ENCODE measurements at regions not wholly inside any gene's neighbourhood (a gene's known extent, or its start where the extent isn't known, plus 50 kb on each side); places are given as distances from the start of the nearest gene placed in this dataset.

DNA sequence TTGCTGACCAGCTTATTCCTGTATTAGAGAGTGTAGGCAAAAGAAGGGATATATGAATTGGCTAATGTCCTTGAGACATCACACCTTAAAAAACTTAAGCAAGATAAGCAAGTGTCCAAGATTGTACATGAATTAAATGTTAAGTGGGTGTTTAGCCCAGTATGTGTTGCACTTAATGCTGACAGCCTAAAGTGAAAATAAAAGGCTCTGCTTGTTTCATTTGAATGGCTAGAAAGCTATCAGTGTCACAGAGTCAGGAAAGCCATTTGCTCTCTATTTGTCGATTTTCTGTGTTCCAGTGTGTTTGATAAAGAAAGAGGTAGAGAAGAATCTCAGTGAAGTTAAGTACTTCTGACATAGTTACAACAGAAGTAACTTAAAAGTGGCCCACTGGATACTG lies 744.9 kb downstream of the ANKRD7 start:
- H3K4me1 Mint-ChIP-seq (ENCODE audit: insufficient read depth, unreplicated experiment) = no peaks in the 10 kb centered on the region
- peaks cover 73% of the 10 kb centered on the region for H3K27me3 Mint-ChIP-seq (ENCODE audit: insufficient read depth, unreplicated experiment)
- no peaks in the 10 kb centered on the region for H3K36me3 Mint-ChIP-seq (ENCODE audit: insufficient read depth, unreplicated experiment)
- no peak overlapping the region for H3K4me3 Mint-ChIP-seq (ENCODE audit: unreplicated experiment)
- no TSS peak for BruUV-seq (replicated peaks)
- ChIA-PET CTCF (interaction anchor here (0.7 kb wide), 1 partner anchor 13 kb away, joined by 3 read pairs; no protein-coding TSS in a partner anchor), POLR2A (no interaction called here)
- H3K27ac Mint-ChIP-seq (ENCODE audit: low read depth, unreplicated experiment) = no peak overlapping the region
- TF ChIP-seq, protein P1, sequence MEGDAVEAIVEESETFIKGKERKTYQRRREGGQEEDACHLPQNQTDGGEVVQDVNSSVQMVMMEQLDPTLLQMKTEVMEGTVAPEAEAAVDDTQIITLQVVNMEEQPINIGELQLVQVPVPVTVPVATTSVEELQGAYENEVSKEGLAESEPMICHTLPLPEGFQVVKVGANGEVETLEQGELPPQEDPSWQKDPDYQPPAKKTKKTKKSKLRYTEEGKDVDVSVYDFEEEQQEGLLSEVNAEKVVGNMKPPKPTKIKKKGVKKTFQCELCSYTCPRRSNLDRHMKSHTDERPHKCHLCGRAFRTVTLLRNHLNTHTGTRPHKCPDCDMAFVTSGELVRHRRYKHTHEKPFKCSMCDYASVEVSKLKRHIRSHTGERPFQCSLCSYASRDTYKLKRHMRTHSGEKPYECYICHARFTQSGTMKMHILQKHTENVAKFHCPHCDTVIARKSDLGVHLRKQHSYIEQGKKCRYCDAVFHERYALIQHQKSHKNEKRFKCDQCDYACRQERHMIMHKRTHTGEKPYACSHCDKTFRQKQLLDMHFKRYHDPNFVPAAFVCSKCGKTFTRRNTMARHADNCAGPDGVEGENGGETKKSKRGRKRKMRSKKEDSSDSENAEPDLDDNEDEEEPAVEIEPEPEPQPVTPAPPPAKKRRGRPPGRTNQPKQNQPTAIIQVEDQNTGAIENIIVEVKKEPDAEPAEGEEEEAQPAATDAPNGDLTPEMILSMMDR (IDR thresholded peaks at IDR 0.05; ENCODE audit: unreplicated experiment) = no peak
- intact Hi-C loops (cut with micrococcal nuclease) = no loop called here
- H3K9me3 Mint-ChIP-seq (ENCODE audit: unreplicated experiment) = no peaks in the 10 kb centered on the region
- no peak for DNase-seq (ENCODE audit: unreplicated experiment)

DNA sequence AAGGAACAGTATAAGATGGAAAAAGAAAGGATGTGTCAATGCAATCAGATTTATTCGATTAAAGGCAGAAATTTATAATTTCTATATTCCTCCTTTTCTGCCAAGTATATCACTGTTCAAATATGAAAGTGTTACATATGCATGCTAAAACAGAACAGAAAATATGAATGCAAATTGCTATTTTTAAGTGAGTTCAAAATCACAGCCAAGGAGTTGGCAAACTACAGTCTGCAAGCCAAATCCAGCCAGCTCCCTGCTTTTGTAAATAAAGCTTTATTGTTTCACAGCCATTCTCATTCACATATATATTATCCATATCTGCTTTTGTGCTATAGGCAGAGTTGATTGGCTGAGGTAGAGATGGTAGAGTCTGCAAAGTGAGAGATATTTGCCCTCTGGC lies 747.2 kb downstream of the ANKRD7 start:
- intact Hi-C loops (cut with micrococcal nuclease) = no loop called here
- ChIA-PET CTCF (no interaction called here), POLR2A (no interaction called here)
- Mint-ChIP-seq H3K9me3 (ENCODE audit: unreplicated experiment) (no peaks in the 10 kb centered on the region), H3K27ac (ENCODE audit: low read depth, unreplicated experiment) (no peak overlapping the region), H3K4me1 (ENCODE audit: insufficient read depth, unreplicated experiment) (no peaks in the 10 kb centered on the region), H3K36me3 (ENCODE audit: insufficient read depth, unreplicated experiment) (no peaks in the 10 kb centered on the region), H3K4me3 (ENCODE audit: unreplicated experiment) (no peak overlapping the region), H3K27me3 (ENCODE audit: insufficient read depth, unreplicated experiment) (peaks cover 87% of the 10 kb centered on the region)
- BruUV-seq (replicated peaks) = no TSS peak
- TF ChIP-seq, protein P1 (IDR thresholded peaks at IDR 0.05; ENCODE audit: unreplicated experiment) = no peak
- DNase-seq (ENCODE audit: unreplicated experiment) = no peak

DNA sequence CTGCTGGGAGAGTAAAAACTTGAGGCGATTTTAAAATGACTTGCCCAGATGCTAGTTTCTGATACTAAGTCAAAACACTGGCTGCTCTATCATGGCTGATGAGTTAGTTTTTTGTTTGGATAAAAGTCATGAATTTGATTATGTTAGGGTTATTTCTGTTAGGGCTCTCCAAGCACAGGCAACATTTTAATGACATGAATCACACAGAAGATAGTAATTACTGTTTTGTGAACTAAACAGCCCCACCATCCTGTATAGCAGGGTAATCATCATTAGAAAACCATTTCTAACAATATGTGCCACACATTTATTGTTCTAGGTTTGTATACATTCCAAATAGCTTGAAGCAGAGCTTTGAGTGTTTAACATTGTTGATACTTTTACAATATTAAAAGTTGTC lies 750.3 kb downstream of the ANKRD7 start:
- no peaks in the 10 kb centered on the region for H3K9me3 Mint-ChIP-seq (ENCODE audit: unreplicated experiment)
- H3K36me3 Mint-ChIP-seq (ENCODE audit: insufficient read depth, unreplicated experiment) = no peaks in the 10 kb centered on the region
- BruUV-seq (replicated peaks) = no TSS peak
- POLR2A ChIA-PET = no interaction called here
- TF ChIP-seq, protein P1 (IDR thresholded peaks at IDR 0.05; ENCODE audit: unreplicated experiment) = no peak
- CTCF ChIA-PET = no interaction called here
- H3K27ac Mint-ChIP-seq (ENCODE audit: low read depth, unreplicated experiment) = no peak overlapping the region
- H3K27me3 Mint-ChIP-seq (ENCODE audit: insufficient read depth, unreplicated experiment) = peaks cover 57% of the 10 kb centered on the region
- no peaks in the 10 kb centered on the region for H3K4me1 Mint-ChIP-seq (ENCODE audit: insufficient read depth, unreplicated experiment)
- no peak for DNase-seq (ENCODE audit: unreplicated experiment)
- intact Hi-C loops (cut with micrococcal nuclease) = no loop called here
- no peak overlapping the region for H3K4me3 Mint-ChIP-seq (ENCODE audit: unreplicated experiment)

DNA sequence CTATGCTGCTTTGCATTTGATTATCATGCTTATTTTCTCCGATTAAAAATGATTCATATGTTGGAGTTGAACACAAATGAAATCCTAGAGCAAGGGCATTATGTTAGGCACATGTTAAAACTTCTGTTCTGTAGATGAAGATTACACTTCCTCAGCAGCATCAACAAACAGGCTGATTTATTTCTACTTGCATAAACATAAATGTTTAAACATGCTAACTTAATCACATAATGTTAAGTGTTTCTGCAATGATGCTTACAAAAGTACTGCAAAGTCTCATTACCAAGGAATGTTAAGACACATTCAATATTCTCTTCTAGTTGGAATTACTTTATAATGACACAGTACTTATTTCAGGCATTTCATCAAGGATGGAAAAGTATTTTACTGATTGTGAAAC lies 770.8 kb downstream of the ANKRD7 start:
- Mint-ChIP-seq H3K4me3 (ENCODE audit: unreplicated experiment) (no peak overlapping the region), H3K4me1 (ENCODE audit: insufficient read depth, unreplicated experiment) (no peaks in the 10 kb centered on the region), H3K9me3 (ENCODE audit: unreplicated experiment) (no peaks in the 10 kb centered on the region), H3K27me3 (ENCODE audit: insufficient read depth, unreplicated experiment) (peaks cover 77% of the 10 kb centered on the region), H3K36me3 (ENCODE audit: insufficient read depth, unreplicated experiment) (no peaks in the 10 kb centered on the region), H3K27ac (ENCODE audit: low read depth, unreplicated experiment) (no peak overlapping the region)
- POLR2A ChIA-PET = no interaction called here
- TF ChIP-seq, protein P1 (IDR thresholded peaks at IDR 0.05; ENCODE audit: unreplicated experiment) = no peak
- BruUV-seq (replicated peaks) = no TSS peak
- intact Hi-C loops (cut with micrococcal nuclease) = no loop called here
- DNase-seq (ENCODE audit: unreplicated experiment) = no peak
- CTCF ChIA-PET = no interaction called here

All from MCF 10A (cell line).